B cell (primary cell): ENCODE measurements at regions not wholly inside any gene's neighbourhood (a gene's known extent, or its start where the extent isn't known, plus 50 kb on each side); places are given as distances from the start of the nearest gene placed in this dataset.

Source experiments
- ATAC-seq: fragments of 200-7000 bp; cut with Tn5 transposase; one replicate; pipeline ENCODE4 v1.10.0; 2021; ENCODE audit warnings: low read depth, mild to moderate bottlenecking, moderate number of reproducible peaks, moderate library complexity
- CTCF ChIA-PET: fragments of 350-600 bp; sonication (Branson Sonifier 250); formaldehyde crosslinking; loops from one replicate; lab custom pipeline; 2021; ENCODE audit warnings: antibody characterized with exemption, inconsistent platforms; lab: Charles Lee
- POLR2A ChIA-PET: fragments of 350-600 bp; sonication (Branson Sonifier 250); formaldehyde crosslinking; loops from one replicate; lab custom pipeline; 2021; ENCODE audit warnings: antibody characterized with exemption; lab: Charles Lee
- DNase-seq: peaks from one replicate; pipeline ENCODE4 v3.0.0; 2013
- H2AFZ ChIP-seq: 2 replicates; pipeline ENCODE4 v1.6.1; 2012; ENCODE audit warnings: mild to moderate bottlenecking, low read depth, low read length; ENCODE audit not compliant: insufficient read depth, poor library complexity, severe bottlenecking
- H3K27ac ChIP-seq, 2 donors: 1 replicate in 1 of 2; 2 replicates in 1 of 2; pipeline ENCODE4 v1.5.1; 2012 to 2013; ENCODE audit warnings: low read length in 2 of 2, mild to moderate bottlenecking in 2 of 2, moderate library complexity in 1 of 2
- H3K27me3 ChIP-seq, 4 experiments: fragments of 200-600 bp in 1 of 4; sonication (generic) in 1 of 4; replicated peaks in 1 of 4; 1 replicate in 2 of 4; 2 replicates in 2 of 4; pipeline versions ENCODE4 v1.6.1 to v1.7.0; 2013 to 2016; ENCODE audit warnings: low read length in 3 of 4, mild to moderate bottlenecking in 2 of 4, mixed read lengths in 1 of 4, moderate library complexity in 1 of 4; ENCODE audit not compliant: insufficient read depth in 4 of 4, control insufficient read depth in 3 of 4; ENCODE audit errors: control extremely low read depth in 1 of 4
- H3K36me3 ChIP-seq, 2 experiments: replicated peaks in 1 of 2; 1 replicate in 1 of 2; 2 replicates in 1 of 2; pipeline versions ENCODE4 v1.6.1 to v1.7.1; 2013; ENCODE audit warnings: low read length in 1 of 2; ENCODE audit not compliant: insufficient read depth in 2 of 2, control insufficient read depth in 1 of 2; ENCODE audit errors: control extremely low read depth in 1 of 2, extremely low read depth in 1 of 2
- H3K4me1 ChIP-seq, 2 donors: fragments of 200-600 bp in 1 of 2; sonication (generic) in 1 of 2; 1 replicate in 1 of 2; 2 replicates in 1 of 2; pipeline versions ENCODE4 v1.5.1 to v1.6.1; 2013 to 2017; ENCODE audit warnings: low read length in 2 of 2; ENCODE audit not compliant: control insufficient read depth in 2 of 2, insufficient read depth in 2 of 2
- H3K4me2 ChIP-seq: replicated peaks from 2 replicates; pipeline ENCODE3; 2012; ENCODE audit warnings: mild to moderate bottlenecking, low read depth, low read length; ENCODE audit not compliant: poor library complexity, severe bottlenecking
- H3K4me3 ChIP-seq, 5 experiments: fragments of 200-600 bp in 1 of 5; sonication (generic) in 1 of 5; 1 replicate in 3 of 5; 2 replicates in 2 of 5; pipeline versions ENCODE4 v1.5.1 to v1.7.0; 2011 to 2016; ENCODE audit warnings: low read length in 4 of 5, mild to moderate bottlenecking in 4 of 5, low read depth in 2 of 5, control low read depth in 1 of 5, moderate library complexity in 1 of 5; ENCODE audit not compliant: insufficient read depth in 1 of 5; ENCODE audit errors: control extremely low read depth in 1 of 5, extremely low read depth in 1 of 5
- H3K79me2 ChIP-seq: fragments of 200-600 bp; sonication (generic); one replicate; pipeline ENCODE4 v1.6.0; 2016; ENCODE audit warnings: low read length; ENCODE audit not compliant: control insufficient read depth, insufficient read depth
- H3K9ac ChIP-seq: fragments of 200-600 bp; sonication (generic); 2 replicates; pipeline ENCODE4 v1.6.1; 2017; ENCODE audit warnings: mild to moderate bottlenecking, low read length, moderate library complexity
- H3K9me3 ChIP-seq, 3 donors: one replicate each; pipeline versions ENCODE4 v1.6.1 to v1.7.1; 2013; ENCODE audit warnings: low read length in 2 of 3; ENCODE audit not compliant: control insufficient read depth in 2 of 3, insufficient read depth in 1 of 3; ENCODE audit errors: control extremely low read depth in 1 of 3
- H4K20me1 ChIP-seq: 2 replicates; pipeline ENCODE4 v1.6.0; 2012; ENCODE audit warnings: mild to moderate bottlenecking, low read length; ENCODE audit not compliant: insufficient read depth, control insufficient read depth, poor library complexity, severe bottlenecking
- H3K27ac Mint-ChIP-seq: one replicate; pipeline ENCODE4 v1.8.0; 2021; ENCODE audit warnings: mixed read lengths
- H3K27me3 Mint-ChIP-seq: one replicate; pipeline ENCODE4 v1.8.0; 2021; ENCODE audit warnings: mixed read lengths
- H3K4me1 Mint-ChIP-seq: one replicate; pipeline ENCODE4 v1.8.0; 2021; ENCODE audit warnings: mixed read lengths
- H3K4me3 Mint-ChIP-seq: one replicate; pipeline ENCODE4 v1.8.0; 2021; ENCODE audit warnings: mixed read lengths
- H3K9me3 Mint-ChIP-seq: one replicate; pipeline ENCODE4 v1.8.0; 2022; ENCODE audit warnings: mixed read lengths; ENCODE audit not compliant: insufficient read depth
- EZH2 ChIP-seq: IDR thresholded peaks from 2 replicates; pipeline ENCODE4 v1.6.1; 2012; ENCODE audit warnings: borderline replicate concordance, low read depth, mild to moderate bottlenecking, moderate library complexity, low read length; ENCODE audit not compliant: insufficient read depth, poor library complexity, severe bottlenecking
- WGBS: methylation state at CpG from one replicate; pipeline ENCODE4 v1.1.5; 2013; ENCODE audit warnings: missing lambda C conversion rate; ENCODE audit not compliant: insufficient coverage; 5-methylcytosine and 5-hydroxymethylcytosine counted together
- intact Hi-C: fragments of 100-400 bp; cut with micrococcal nuclease; formaldehyde crosslinking; loops from one replicate; pipeline ENCODE4 v1.10.0; 2022
- TF ChIP-seq, protein P1 (sequence below): fragments of 200-600 bp; IDR thresholded peaks from one replicate; pipeline ENCODE4 v1.8.0; 2022; ENCODE audit warnings: antibody characterized with exemption, mild to moderate bottlenecking

DNA sequence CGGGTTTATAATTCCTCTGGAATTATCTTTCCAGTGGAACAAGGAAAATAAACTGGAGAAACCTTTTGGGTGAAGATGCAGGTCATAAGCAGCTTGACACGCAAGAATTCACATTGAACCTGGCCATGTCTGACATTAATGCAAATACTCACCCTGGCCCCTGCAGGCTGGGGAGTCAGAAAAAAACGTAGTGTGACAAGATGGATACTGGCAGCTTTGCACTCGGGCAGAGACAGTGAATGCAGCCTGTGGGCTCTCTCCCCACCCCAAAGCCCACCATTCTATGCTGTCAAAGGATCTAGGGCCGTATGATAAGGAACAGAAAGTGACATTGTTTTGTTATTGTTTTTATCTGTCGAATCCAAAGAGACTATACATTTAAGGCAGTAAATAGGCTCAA, 223.1 kb downstream of the RBM43 start:
- Mint-ChIP-seq H3K27me3 (peaks cover 5% of the 10 kb centered on the region), H3K9me3 (no peaks in the 10 kb centered on the region), H3K27ac (no peak overlapping the region), H3K4me3 (no peak overlapping the region), H3K4me1 (no peaks in the 10 kb centered on the region)
- Histone ChIP-seq H3K9me3 (no peaks in the 10 kb centered on the region), H3K79me2 (no peaks in the 10 kb centered on the region), H4K20me1 (no peaks in the 10 kb centered on the region), H3K4me1 (no peaks in the 10 kb centered on the region), H3K4me3 (no peak overlapping the region), H3K27ac (no peak overlapping the region), H3K9ac (no peak overlapping the region), H2AFZ (no peak overlapping the region), H3K27me3 (no peaks in the 10 kb centered on the region), H3K4me2 (no peak overlapping the region), H3K36me3 (no peaks in the 10 kb centered on the region)
- CTCF ChIA-PET: no interaction called here
- ATAC-seq (no peak), DNase-seq (no peak)
- WGBS: 65% methylated on average over 4 of the region's 6 CpGs
- POLR2A ChIA-PET: no interaction called here
- TF ChIP-seq EZH2: no peak
- TF ChIP-seq, protein P1, sequence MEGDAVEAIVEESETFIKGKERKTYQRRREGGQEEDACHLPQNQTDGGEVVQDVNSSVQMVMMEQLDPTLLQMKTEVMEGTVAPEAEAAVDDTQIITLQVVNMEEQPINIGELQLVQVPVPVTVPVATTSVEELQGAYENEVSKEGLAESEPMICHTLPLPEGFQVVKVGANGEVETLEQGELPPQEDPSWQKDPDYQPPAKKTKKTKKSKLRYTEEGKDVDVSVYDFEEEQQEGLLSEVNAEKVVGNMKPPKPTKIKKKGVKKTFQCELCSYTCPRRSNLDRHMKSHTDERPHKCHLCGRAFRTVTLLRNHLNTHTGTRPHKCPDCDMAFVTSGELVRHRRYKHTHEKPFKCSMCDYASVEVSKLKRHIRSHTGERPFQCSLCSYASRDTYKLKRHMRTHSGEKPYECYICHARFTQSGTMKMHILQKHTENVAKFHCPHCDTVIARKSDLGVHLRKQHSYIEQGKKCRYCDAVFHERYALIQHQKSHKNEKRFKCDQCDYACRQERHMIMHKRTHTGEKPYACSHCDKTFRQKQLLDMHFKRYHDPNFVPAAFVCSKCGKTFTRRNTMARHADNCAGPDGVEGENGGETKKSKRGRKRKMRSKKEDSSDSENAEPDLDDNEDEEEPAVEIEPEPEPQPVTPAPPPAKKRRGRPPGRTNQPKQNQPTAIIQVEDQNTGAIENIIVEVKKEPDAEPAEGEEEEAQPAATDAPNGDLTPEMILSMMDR: no peak
- intact Hi-C loops: no loop called here

DNA sequence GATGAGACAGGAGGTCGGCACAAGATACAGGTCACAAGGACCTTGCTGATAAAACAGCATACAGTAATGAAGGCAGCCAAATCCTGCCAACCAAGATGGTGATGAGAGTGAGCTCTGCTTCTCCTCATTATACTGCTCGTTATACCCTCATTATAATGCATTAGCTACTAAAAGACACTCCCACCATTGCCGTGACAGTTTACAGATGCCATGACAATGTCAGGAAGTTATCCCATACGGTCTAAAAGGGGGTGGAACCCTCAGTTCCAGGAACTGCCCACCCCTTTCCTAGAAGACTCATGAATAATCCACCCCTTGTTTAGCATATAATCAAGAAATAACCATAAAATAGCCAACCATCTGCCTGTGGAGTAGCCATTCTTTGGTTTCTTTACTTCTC, 224.2 kb downstream of the RBM43 start:
- Histone ChIP-seq H3K9ac (no peak overlapping the region), H3K4me2 (no peak overlapping the region), H3K36me3 (no peaks in the 10 kb centered on the region), H3K79me2 (no peaks in the 10 kb centered on the region), H3K27me3 (no peaks in the 10 kb centered on the region), H4K20me1 (no peaks in the 10 kb centered on the region), H2AFZ (no peak overlapping the region), H3K4me1 (no peaks in the 10 kb centered on the region), H3K4me3 (no peak overlapping the region), H3K27ac (no peak overlapping the region), H3K9me3 (no peaks in the 10 kb centered on the region)
- no peak overlapping the region for H3K27ac Mint-ChIP-seq
- DNase-seq: no peak
- H3K4me1 Mint-ChIP-seq: no peaks in the 10 kb centered on the region
- no peak for ATAC-seq
- TF ChIP-seq EZH2: no peak
- TF ChIP-seq, protein P1: no peak
- no peak overlapping the region for H3K4me3 Mint-ChIP-seq
- intact Hi-C loops: no loop called here
- no peaks in the 10 kb centered on the region for H3K9me3 Mint-ChIP-seq
- ChIA-PET POLR2A (no interaction called here), CTCF (no interaction called here)
- H3K27me3 Mint-ChIP-seq: peaks cover 2% of the 10 kb centered on the region
- WGBS: 75% methylated on average over 2 of the region's 4 CpGs
